K562 (cell line): ENCODE measurements at regions not wholly inside any gene's neighbourhood (a gene's known extent, or its start where the extent isn't known, plus 50 kb on each side); places are given as distances from the start of the nearest gene placed in this dataset.

Experiments
- ATAC-seq: fragments of 200-7000 bp; cut with Tn5 transposase; 3 replicates; pipeline ENCODE4 v1.9.1; 2020; ENCODE audit warnings: moderate library complexity
- BruUV-seq: library from RNA; stranded (reverse); fragments of 400-500 nt; replicated peaks from 2 replicates; lab custom pipeline; 2021; lab: Mats Ljungman, UMichigan
- CTCF ChIA-PET: fragments of 300-600 bp; formaldehyde crosslinking; extraction: SDS; loops from one replicate; lab custom pipeline; 2021; ENCODE audit warnings: low intra/inter-chr PET ratio; lab: Yijun Ruan, JAX
- POLR2A ChIA-PET: fragments of 300-600, 350-650 bp; sonication (Branson Sonifier 250); formaldehyde crosslinking; extraction: SDS; loops from one replicate; lab custom pipeline; 2021; ENCODE audit warnings: antibody characterized with exemption, inconsistent platforms; lab: Yijun Ruan, JAX
- DNase-seq, 4 experiments: peaks; one replicate each; pipeline versions ENCODE4 v3.0.0 to v3.0.0-alpha.2; 2011 to 2018; ENCODE audit warnings: low spot score in 3 of 4, mixed read lengths in 3 of 4; ENCODE audit errors: extremely low read depth in 1 of 4
- FAIRE-seq: peaks from 2 replicates; lab custom pipeline; 2011; peaks lifted over from hg19 to GRCh38; lab: Jason Lieb, UNC
- H2AFZ ChIP-seq: 2 replicates; pipeline ENCODE4 v1.6.0; 2011; ENCODE audit warnings: low read depth, low read length, control low read depth, inconsistent platforms
- H3K27ac ChIP-seq: fragments of 200-600 bp; 3 replicates; pipeline ENCODE4 v1.8.0; 2011; ENCODE audit warnings: low read depth, mild to moderate bottlenecking, control low read depth, inconsistent platforms, low read length, moderate library complexity, mixed read lengths; ENCODE audit errors: extremely low read depth
- H3K27me3 ChIP-seq, 2 experiments: fragments of 300-600 bp in 1 of 2; 2 replicates in 1 of 2; 3 replicates in 1 of 2; pipeline versions ENCODE4 v1.6.0 to v1.8.0; 2011; ENCODE audit warnings: inconsistent platforms in 2 of 2, low read length in 2 of 2, mild to moderate bottlenecking in 1 of 2, mixed read lengths in 1 of 2, moderate library complexity in 1 of 2; ENCODE audit not compliant: control insufficient read depth in 2 of 2, insufficient read depth in 2 of 2
- H3K36me3 ChIP-seq: fragments of 300-600 bp; 3 replicates; pipeline ENCODE4 v1.8.0; 2011; ENCODE audit warnings: mild to moderate bottlenecking, low read length, inconsistent platforms; ENCODE audit not compliant: control insufficient read depth, insufficient read depth
- H3K4me1 ChIP-seq, 2 experiments: fragments of 200-600 bp in 1 of 2; replicated peaks in 1 of 2; 2 replicates in 1 of 2; 3 replicates in 1 of 2; pipeline versions ENCODE4 v1.5.1 to v1.8.0; 2011; ENCODE audit warnings: inconsistent platforms in 2 of 2, low read length in 2 of 2, mild to moderate bottlenecking in 1 of 2, mixed read lengths in 1 of 2, moderate library complexity in 1 of 2; ENCODE audit not compliant: control insufficient read depth in 2 of 2, insufficient read depth in 2 of 2
- H3K4me2 ChIP-seq: 2 replicates; pipeline ENCODE4 v1.6.1; 2011; ENCODE audit warnings: low read length, control low read depth, inconsistent platforms, mixed read lengths; ENCODE audit not compliant: insufficient read depth
- H3K4me3 ChIP-seq: fragments of 200-600 bp; sonication (generic), shearing (Covaris generic); 2 replicates; pipeline ENCODE4 v1.5.1; 2016; ENCODE audit warnings: control low read depth, inconsistent platforms
- H3K79me2 ChIP-seq: fragments of 200-600 bp; 3 replicates; pipeline ENCODE4 v1.8.0; 2011; ENCODE audit warnings: low read length, inconsistent platforms; ENCODE audit not compliant: control insufficient read depth, insufficient read depth
- H3K9ac ChIP-seq, 2 experiments: 2 replicates each; pipeline versions ENCODE4 v1.6.0 to v1.6.1; 2011; ENCODE audit warnings: low read depth in 2 of 2, low read length in 2 of 2, control low read depth in 1 of 2, inconsistent platforms in 1 of 2, mild to moderate bottlenecking in 1 of 2, mixed read lengths in 1 of 2; ENCODE audit not compliant: insufficient read depth in 1 of 2
- H3K9me1 ChIP-seq: one replicate; pipeline ENCODE4 v1.6.0; 2011; ENCODE audit warnings: inconsistent platforms, mild to moderate bottlenecking, low read length, moderate library complexity; ENCODE audit not compliant: control insufficient read depth, insufficient read depth
- H3K9me3 ChIP-seq: replicated peaks from 2 replicates; pipeline ENCODE4 v1.5.1; 2011; ENCODE audit warnings: low read depth, low read length, inconsistent platforms; ENCODE audit not compliant: control insufficient read depth, insufficient read depth
- H4K20me1 ChIP-seq: replicated peaks from 2 replicates; pipeline ENCODE4 v1.6.1; 2011; ENCODE audit warnings: low read length, inconsistent platforms, mixed read lengths; ENCODE audit not compliant: control insufficient read depth, insufficient read depth
- DEAF1 ChIP-seq: fragments of 450-650 bp; formaldehyde crosslinking; IDR thresholded peaks from 2 replicates; pipeline ENCODE4 v1.4.0; 2020; ENCODE audit warnings: mild to moderate bottlenecking, moderate library complexity
- E2F5 ChIP-seq: sonication (generic); formaldehyde crosslinking; IDR thresholded peaks from 2 replicates; pipeline ENCODE4 v1.8.0; 2022; ENCODE audit warnings: mild to moderate bottlenecking, missing genetic modification reagents
- HES1 ChIP-seq: fragments of 450-650 bp; IDR thresholded peaks from 2 replicates; pipeline ENCODE4 v1.6.1; 2016; ENCODE audit warnings: low read depth, mild to moderate bottlenecking, moderate library complexity
- HEY1 ChIP-seq: fragments of 250-450 bp; sonication (Bioruptor Pico); IDR thresholded peaks from 2 replicates; pipeline ENCODE4 v1.5.0; 2020; ENCODE audit warnings: mild to moderate bottlenecking, moderate library complexity, borderline replicate concordance
- MAFF ChIP-seq: IDR thresholded peaks from 2 replicates; pipeline ENCODE4 v1.6.1; 2012; ENCODE audit warnings: low read length, improper control_type of control experiment
- NCOA1 ChIP-seq: fragments of 450-650 bp; IDR thresholded peaks from 2 replicates; pipeline ENCODE4 v1.6.1; 2016; ENCODE audit warnings: low read depth
- RBM14 ChIP-seq: fragments of 200-400 bp; formaldehyde crosslinking; IDR thresholded peaks from 2 replicates; pipeline ENCODE4 v1.6.1; 2018; ENCODE audit warnings: low read depth, mild to moderate bottlenecking, low read length, moderate library complexity, borderline replicate concordance; ENCODE audit not compliant: insufficient read depth
- SMAD1 ChIP-seq: fragments of 150-350 bp; IDR thresholded peaks from 2 replicates; pipeline ENCODE4 v1.6.1; 2014; ENCODE audit warnings: low read length, low read depth; ENCODE audit not compliant: partially characterized antibody
- SMARCE1 ChIP-seq: fragments of 450-650 bp; IDR thresholded peaks from 2 replicates; pipeline ENCODE4 v1.7.1; 2016; ENCODE audit warnings: mild to moderate bottlenecking
- ZNF263 ChIP-seq: sonication (generic); formaldehyde crosslinking; IDR thresholded peaks from 2 replicates; pipeline ENCODE4 v1.8.0; 2022; ENCODE audit warnings: mild to moderate bottlenecking, missing genetic modification reagents, borderline replicate concordance
- ZNF347 ChIP-seq: fragments of 450-650 bp; formaldehyde crosslinking; IDR thresholded peaks from 2 replicates; pipeline ENCODE4 v1.4.0; 2020; ENCODE audit warnings: low read depth, mild to moderate bottlenecking, moderate library complexity
- ZNF398 ChIP-seq: fragments of 250-450 bp; sonication (Bioruptor Pico); IDR thresholded peaks from 2 replicates; pipeline ENCODE4 v1.8.0; 2021; ENCODE audit warnings: moderate library complexity, mild to moderate bottlenecking, inconsistent platforms
- WGBS: fragments of 100-300 bp; shearing (Covaris generic); methylation state at CpG from one replicate; pipeline ENCODE4 v1.1.6; 2016; ENCODE audit warnings: low coverage, mixed read lengths; ENCODE audit not compliant: insufficient coverage; ENCODE audit errors: missing lambda C conversion rate; 5-methylcytosine and 5-hydroxymethylcytosine counted together
- in situ Hi-C: fragments of 300-500 bp; cut with MboI; formaldehyde crosslinking; loops from 4 replicates; pipeline ENCODE4 v1.15.0; 2018; ENCODE audit warnings: inconsistent platforms, mixed read lengths
- intact Hi-C: fragments of 100-400 bp; cut with micrococcal nuclease; formaldehyde crosslinking; loops from 2 replicates; pipeline ENCODE4 v1.14.2; 2022

- no peaks in the 10 kb centered on the region for H3K27me3 ChIP-seq
- H3K9ac ChIP-seq, result no peak overlapping the region
- H4K20me1 ChIP-seq, result no peaks in the 10 kb centered on the region
- no peaks in the 10 kb centered on the region for H3K36me3 ChIP-seq
- H3K79me2 ChIP-seq, result no peaks in the 10 kb centered on the region
- H3K4me3 ChIP-seq, result no peak overlapping the region
- no peaks in the 10 kb centered on the region for H3K9me1 ChIP-seq
- no peak overlapping the region for H3K27ac ChIP-seq
- no peak for ATAC-seq
- POLR2A ChIA-PET, result no interaction called here
- DNase-seq, result no peak
- CTCF ChIA-PET, result no interaction called here
- intact Hi-C loops, result no loop called here
- no peak for FAIRE-seq
- H3K4me1 ChIP-seq, result no peaks in the 10 kb centered on the region
- no peak overlapping the region for H3K4me2 ChIP-seq
- no peak overlapping the region for H2AFZ ChIP-seq
- WGBS, result 0% methylated on average over 4 of the region's 4 CpGs
- no TSS peak for BruUV-seq
- in situ Hi-C loops, result no loop called here
- H3K9me3 ChIP-seq, result no peaks in the 10 kb centered on the region
- TF ChIP-seq HEY1 (CRISPR knock-in tag) (no peak), NCOA1 (no peak), HES1 (no peak)
Observed at GRCh38 chr2:19580830-19581229, 222.4 kb upstream of the OSR1 start.

GRCh38 chr2:19580264-19580663 is 221.8 kb upstream of the OSR1 start:
- H3K79me2 ChIP-seq, result no peaks in the 10 kb centered on the region
- ChIA-PET CTCF (no interaction called here), POLR2A (no interaction called here)
- H3K9me3 ChIP-seq, result no peaks in the 10 kb centered on the region
- no peak overlapping the region for H3K4me2 ChIP-seq
- H3K27ac ChIP-seq, result no peak overlapping the region
- H2AFZ ChIP-seq, result no peak overlapping the region
- in situ Hi-C loops (no loop called here), intact Hi-C loops (no loop called here)
- H4K20me1 ChIP-seq, result no peaks in the 10 kb centered on the region
- DNase-seq, result no peak
- WGBS, result 0% methylated on average over 1 of the region's 1 CpG
- no TSS peak for BruUV-seq
- no peak for FAIRE-seq
- no peak overlapping the region for H3K4me3 ChIP-seq
- no peaks in the 10 kb centered on the region for H3K4me1 ChIP-seq
- ATAC-seq, result no peak
- no peak overlapping the region for H3K9ac ChIP-seq
- no peaks in the 10 kb centered on the region for H3K36me3 ChIP-seq
- H3K27me3 ChIP-seq, result no peaks in the 10 kb centered on the region
- H3K9me1 ChIP-seq, result no peaks in the 10 kb centered on the region
- TF ChIP-seq DEAF1 (no peak), ZNF398 (no peak), ZNF263 (CRISPR knock-in tag) (no peak), SMAD1 (no peak), ZNF347 (CRISPR knock-in tag) (no peak), E2F5 (CRISPR knock-in tag) (no peak), RBM14 (no peak), SMARCE1 (no peak), MAFF (no peak)
